ENCODE measurements at regions not wholly inside any gene's neighbourhood (a gene's known extent, or its start where the extent isn't known, plus 50 kb on each side); places are given as distances from the start of the nearest gene placed in this dataset.

GRCh38 chr6:14957355-14958059, 288.4 kb upstream of the JARID2 start:
- in situ Hi-C loops (cut with MboI; ENCODE audit: low pct_unique_long_range_greater_than_20kb, low sequenced_read_pairs, unreplicated experiment) = no loop called here
- TF ChIP-seq CTCF (IDR thresholded peaks at IDR 0.05; ENCODE audit: extremely low read depth, insufficient read depth, missing control alignments) = no peak
- DNase-seq (ENCODE audit: low spot score) = no peak

- no peak for DNase-seq (ENCODE audit: low spot score)
- in situ Hi-C loops (cut with MboI; ENCODE audit: low pct_unique_long_range_greater_than_20kb, low sequenced_read_pairs, unreplicated experiment) = no loop called here
- TF ChIP-seq CTCF (IDR thresholded peaks at IDR 0.05; ENCODE audit: extremely low read depth, insufficient read depth, missing control alignments) = no peak
Measured at GRCh38 chr6:14959324-14959885, 286.5 kb upstream of the JARID2 start.

- in situ Hi-C loops (cut with MboI; ENCODE audit: low pct_unique_long_range_greater_than_20kb, low sequenced_read_pairs, unreplicated experiment) = no loop called here
- no peak for TF ChIP-seq CTCF (IDR thresholded peaks at IDR 0.05; ENCODE audit: extremely low read depth, insufficient read depth, missing control alignments)
- no peak for DNase-seq (ENCODE audit: low spot score)
Measured at GRCh38 chr6:14964556-14965270, 281.2 kb upstream of the JARID2 start.

GRCh38 chr6:14965424-14966075, 280.3 kb upstream of the JARID2 start:
- TF ChIP-seq CTCF (IDR thresholded peaks at IDR 0.05; ENCODE audit: extremely low read depth, insufficient read depth, missing control alignments) = no peak
- no peak for DNase-seq (ENCODE audit: low spot score)
- in situ Hi-C loops (cut with MboI; ENCODE audit: low pct_unique_long_range_greater_than_20kb, low sequenced_read_pairs, unreplicated experiment) = no loop called here

- no peak for TF ChIP-seq CTCF (IDR thresholded peaks at IDR 0.05; ENCODE audit: extremely low read depth, insufficient read depth, missing control alignments)
- DNase-seq (ENCODE audit: low spot score) = no peak
- in situ Hi-C loops (cut with MboI; ENCODE audit: low pct_unique_long_range_greater_than_20kb, low sequenced_read_pairs, unreplicated experiment) = no loop called here
Measured at GRCh38 chr6:14966096-14966905, 279.6 kb upstream of the JARID2 start.

Measured in GM13977 (cell line).